K562 (cell line): ENCODE measurements at regions not wholly inside any gene's neighbourhood (a gene's known extent, or its start where the extent isn't known, plus 50 kb on each side); places are given as distances from the start of the nearest gene placed in this dataset.

Experiments
- ADNP ChIP-seq: fragments of 200-800 bp; sonication (Bioruptor generic); IDR thresholded peaks from 2 replicates; pipeline ENCODE4 v1.6.1; 2016; ENCODE audit warnings: missing genetic modification characterization, missing compliant biosample characterization
- HNRNPH1 ChIP-seq: fragments of 200-400 bp; formaldehyde crosslinking; optimal IDR thresholded peaks from 2 replicates; pipeline ENCODE3; 2017; ENCODE audit warnings: low read depth, mild to moderate bottlenecking, low read length, moderate library complexity
- JUNB ChIP-seq: fragments of 450-650 bp; formaldehyde crosslinking; conservative IDR thresholded peaks from 2 replicates; pipeline ENCODE4 v1.4.0; 2020; ENCODE audit warnings: mild to moderate bottlenecking
- RFX5 ChIP-seq: IDR thresholded peaks from 2 replicates; pipeline ENCODE4 v1.6.1; 2011; ENCODE audit warnings: low read depth, mild to moderate bottlenecking, improper control_type of control experiment, low read length
- SMARCA5 ChIP-seq: fragments of 450-650 bp; IDR thresholded peaks from 2 replicates; pipeline ENCODE4 v1.6.1; 2016
- ZNF23 ChIP-seq: fragments of 250-450 bp; sonication (Bioruptor Pico); IDR thresholded peaks from 2 replicates; pipeline ENCODE4 v1.4.0; 2020; ENCODE audit warnings: mild to moderate bottlenecking
- TF ChIP-seq, protein P1 (sequence below): sonication (generic); formaldehyde crosslinking; IDR thresholded peaks from 2 replicates; pipeline ENCODE4 v1.8.0; 2022; ENCODE audit warnings: mild to moderate bottlenecking, missing genetic modification reagents

DNA sequence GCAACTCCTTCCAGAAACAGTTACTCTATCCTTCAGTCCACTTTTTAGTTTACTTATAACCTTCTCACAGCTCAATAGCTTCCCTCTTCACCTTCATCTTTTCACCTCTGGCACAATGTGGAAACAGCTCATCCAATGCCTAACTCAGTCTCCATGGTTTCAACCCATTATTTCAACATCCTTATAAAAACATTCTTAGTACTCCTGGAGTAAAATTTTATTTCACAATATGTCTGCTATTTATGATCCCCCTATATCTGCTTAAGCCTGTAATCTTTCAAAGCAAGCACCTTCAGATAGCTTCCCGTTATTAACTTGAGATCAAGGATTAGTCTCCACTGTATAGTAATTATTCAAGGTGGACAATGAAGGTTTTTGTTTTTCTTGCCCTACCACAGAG lies 156.3 kb downstream of the GASK1B start:
- TF ChIP-seq JUNB (CRISPR knock-in tag): no peak
- no peak for TF ChIP-seq ZNF23 (CRISPR knock-in tag)
- TF ChIP-seq ADNP: no peak
- TF ChIP-seq SMARCA5: no peak
- TF ChIP-seq HNRNPH1: no peak
- TF ChIP-seq, protein P1, sequence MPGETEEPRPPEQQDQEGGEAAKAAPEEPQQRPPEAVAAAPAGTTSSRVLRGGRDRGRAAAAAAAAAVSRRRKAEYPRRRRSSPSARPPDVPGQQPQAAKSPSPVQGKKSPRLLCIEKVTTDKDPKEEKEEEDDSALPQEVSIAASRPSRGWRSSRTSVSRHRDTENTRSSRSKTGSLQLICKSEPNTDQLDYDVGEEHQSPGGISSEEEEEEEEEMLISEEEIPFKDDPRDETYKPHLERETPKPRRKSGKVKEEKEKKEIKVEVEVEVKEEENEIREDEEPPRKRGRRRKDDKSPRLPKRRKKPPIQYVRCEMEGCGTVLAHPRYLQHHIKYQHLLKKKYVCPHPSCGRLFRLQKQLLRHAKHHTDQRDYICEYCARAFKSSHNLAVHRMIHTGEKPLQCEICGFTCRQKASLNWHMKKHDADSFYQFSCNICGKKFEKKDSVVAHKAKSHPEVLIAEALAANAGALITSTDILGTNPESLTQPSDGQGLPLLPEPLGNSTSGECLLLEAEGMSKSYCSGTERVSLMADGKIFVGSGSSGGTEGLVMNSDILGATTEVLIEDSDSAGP (CRISPR knock-in tag): no peak
- no peak for TF ChIP-seq RFX5
